GM23338 (cell line): ENCODE measurements at regions not wholly inside any gene's neighbourhood (a gene's known extent, or its start where the extent isn't known, plus 50 kb on each side); places are given as distances from the start of the nearest gene placed in this dataset.

ENCODE experiments used
- ATAC-seq: fragments of 200-7000 bp; cut with Tn5 transposase; 3 replicates; pipeline ENCODE4 v1.9.1; 2020
- DNase-seq: peaks from one replicate; pipeline ENCODE4 v3.0.0-alpha.2; 2015; ENCODE audit warnings: low spot score
- H2AFZ ChIP-seq: fragments of 200-600 bp; sonication (generic); 2 replicates; pipeline ENCODE4 v1.8.0; 2016; ENCODE audit warnings: antibody characterized with exemption, mild to moderate bottlenecking, moderate library complexity
- H3F3A ChIP-seq: fragments of 200-600 bp; sonication (generic); replicated peaks from 2 replicates; pipeline ENCODE4 v1.8.0; 2017; ENCODE audit warnings: antibody characterized with exemption, mixed run types, low read depth
- H3K27ac ChIP-seq: fragments of 200-600 bp; sonication (generic); 2 replicates; pipeline ENCODE4 v1.6.1; 2016; ENCODE audit warnings: low read depth
- H3K27me3 ChIP-seq: fragments of 200-600 bp; sonication (generic); 2 replicates; pipeline ENCODE4 v1.8.0; 2016; ENCODE audit warnings: mild to moderate bottlenecking, mixed run types, moderate library complexity; ENCODE audit not compliant: insufficient read depth
- H3K36me3 ChIP-seq: fragments of 200-600 bp; sonication (generic); 2 replicates; pipeline ENCODE4 v1.8.0; 2016; ENCODE audit warnings: mild to moderate bottlenecking; ENCODE audit not compliant: insufficient read depth
- H3K4me1 ChIP-seq: fragments of 200-600 bp; sonication (generic); 2 replicates; pipeline ENCODE4 v1.8.0; 2016; ENCODE audit warnings: mild to moderate bottlenecking, moderate library complexity; ENCODE audit not compliant: insufficient read depth
- H3K4me2 ChIP-seq: fragments of 200-600 bp; sonication (generic); 2 replicates; pipeline ENCODE4 v1.7.1; 2017; ENCODE audit warnings: mixed run types
- H3K4me3 ChIP-seq: fragments of 200-600 bp; sonication (generic); 2 replicates; pipeline ENCODE4 v1.6.1; 2016; ENCODE audit warnings: mixed run types
- H3K79me2 ChIP-seq: fragments of 200-600 bp; sonication (generic); replicated peaks from 2 replicates; pipeline ENCODE4 v1.8.0; 2017; ENCODE audit warnings: mild to moderate bottlenecking; ENCODE audit not compliant: insufficient read depth
- H3K9me2 ChIP-seq: fragments of 200-600 bp; sonication (generic); 2 replicates; pipeline ENCODE4 v1.8.0; 2017; ENCODE audit not compliant: insufficient read depth
- H4K20me1 ChIP-seq: fragments of 200-600 bp; sonication (generic); replicated peaks from 2 replicates; pipeline ENCODE4 v1.8.0; 2017; ENCODE audit warnings: mild to moderate bottlenecking; ENCODE audit not compliant: insufficient read depth
- H3K27ac Mint-ChIP-seq: 2 replicates; pipeline ENCODE4 v1.8.0; 2020; ENCODE audit warnings: inconsistent platforms, mild to moderate bottlenecking, moderate library complexity, mixed read lengths
- H3K27me3 Mint-ChIP-seq: 3 replicates; pipeline ENCODE4 v1.8.0; 2022; ENCODE audit warnings: low read depth, mild to moderate bottlenecking, moderate library complexity, mixed read lengths, inconsistent platforms; ENCODE audit not compliant: insufficient read depth, poor library complexity
- H3K36me3 Mint-ChIP-seq: 3 replicates; pipeline ENCODE4 v1.8.0; 2021; ENCODE audit warnings: low read depth, mild to moderate bottlenecking, inconsistent platforms, moderate library complexity, mixed read lengths
- H3K4me1 Mint-ChIP-seq: 3 replicates; pipeline ENCODE4 v1.8.0; 2020; ENCODE audit warnings: mild to moderate bottlenecking, inconsistent platforms, mixed read lengths
- H3K4me3 Mint-ChIP-seq: 3 replicates; pipeline ENCODE4 v1.8.0; 2021; ENCODE audit warnings: moderate library complexity, mild to moderate bottlenecking, inconsistent platforms, mixed read lengths
- H3K9me3 Mint-ChIP-seq: 3 replicates; pipeline ENCODE4 v1.8.0; 2020; ENCODE audit warnings: moderate library complexity, mild to moderate bottlenecking, inconsistent platforms, mixed read lengths
- CREB1 ChIP-seq: fragments of 250-450 bp; sonication (Bioruptor Pico); IDR thresholded peaks from 2 replicates; pipeline ENCODE4 v1.5.0; 2020; ENCODE audit warnings: low read depth, mild to moderate bottlenecking, moderate library complexity
- EZH2phosphoT487 ChIP-seq: fragments of 200-600 bp; sonication (generic); IDR thresholded peaks from one replicate; pipeline ENCODE4 v1.8.1; 2018; ENCODE audit warnings: antibody characterized with exemption; ENCODE audit not compliant: unreplicated experiment
- JUNB ChIP-seq: IDR thresholded peaks from one replicate; pipeline ENCODE4 v1.6.1; 2016; ENCODE audit warnings: antibody characterized with exemption; ENCODE audit not compliant: unreplicated experiment
- POLR2AphosphoS5 ChIP-seq: IDR thresholded peaks from 2 replicates; pipeline ENCODE4 v1.6.1; 2016; ENCODE audit warnings: antibody characterized with exemption, low read depth
- STAT1 ChIP-seq: IDR thresholded peaks from one replicate; pipeline ENCODE4 v1.6.1; 2016; ENCODE audit warnings: antibody characterized with exemption; ENCODE audit not compliant: unreplicated experiment
- ZNF114 ChIP-seq: fragments of 250-450 bp; sonication (Bioruptor Pico); IDR thresholded peaks from 2 replicates; pipeline ENCODE4 v1.5.0; 2020; ENCODE audit warnings: mild to moderate bottlenecking, moderate library complexity
- ZNF331 ChIP-seq: fragments of 250-450 bp; sonication (Bioruptor Pico); IDR thresholded peaks from 2 replicates; pipeline ENCODE4 v1.5.0; 2020; ENCODE audit warnings: low read depth, mild to moderate bottlenecking, moderate library complexity
- TF ChIP-seq, protein P1 (sequence below): IDR thresholded peaks from 2 replicates; pipeline ENCODE4 v1.6.1; 2016; ENCODE audit warnings: antibody characterized with exemption
- TF ChIP-seq, protein P2 (sequence below): IDR thresholded peaks from one replicate; pipeline ENCODE4 v1.6.1; 2018; ENCODE audit warnings: antibody characterized with exemption; ENCODE audit not compliant: unreplicated experiment
- TF ChIP-seq, protein P3 (sequence below), 2 experiments: fragments of 200-600 bp in 1 of 2; sonication (generic) in 1 of 2; conservative IDR thresholded peaks; 2 replicates each; pipeline versions ENCODE4 v1.5.1 to v1.6.1; 2016 to 2017; ENCODE audit warnings: antibody characterized with exemption in 2 of 2, low read depth in 2 of 2, mild to moderate bottlenecking in 2 of 2, moderate library complexity in 1 of 2
- TF ChIP-seq, protein P4 (sequence below): fragments of 250-450 bp; sonication (Bioruptor Pico); IDR thresholded peaks from 2 replicates; pipeline ENCODE4 v1.5.0; 2020; ENCODE audit warnings: mild to moderate bottlenecking, moderate library complexity

DNA sequence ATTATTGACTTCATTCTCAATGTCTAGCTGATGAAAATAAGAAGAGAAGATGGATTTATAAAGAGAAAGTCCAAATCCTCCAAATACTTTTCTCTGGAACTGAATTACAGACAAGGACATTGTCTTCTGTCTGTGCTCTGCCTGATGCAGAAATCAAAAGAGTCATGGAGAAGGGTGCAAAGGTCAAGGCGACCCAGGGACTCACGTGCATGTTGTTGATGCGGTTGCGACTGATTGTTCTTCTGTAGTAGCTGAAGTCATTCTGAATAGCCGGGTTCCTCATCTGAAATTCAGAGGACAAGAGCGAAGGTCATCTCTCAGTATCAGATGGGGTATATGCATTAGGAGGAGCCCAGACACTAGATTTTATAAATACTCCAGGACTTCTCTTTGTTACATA lies 104.4 kb downstream of the CYRIA start:
- Histone ChIP-seq H3F3A (no peaks in the 10 kb centered on the region), H3K4me1 (no peaks in the 10 kb centered on the region), H3K27me3 (no peaks in the 10 kb centered on the region), H3K27ac (no peak overlapping the region), H3K79me2 (no peaks in the 10 kb centered on the region), H2AFZ (no peak overlapping the region), H3K4me2 (no peak overlapping the region), H3K36me3 (no peaks in the 10 kb centered on the region), H3K4me3 (no peak overlapping the region), H4K20me1 (no peaks in the 10 kb centered on the region), H3K9me2 (peaks cover 5% of the 10 kb centered on the region; the same call in 1 of the 2 replicates)
- TF ChIP-seq, protein P1, sequence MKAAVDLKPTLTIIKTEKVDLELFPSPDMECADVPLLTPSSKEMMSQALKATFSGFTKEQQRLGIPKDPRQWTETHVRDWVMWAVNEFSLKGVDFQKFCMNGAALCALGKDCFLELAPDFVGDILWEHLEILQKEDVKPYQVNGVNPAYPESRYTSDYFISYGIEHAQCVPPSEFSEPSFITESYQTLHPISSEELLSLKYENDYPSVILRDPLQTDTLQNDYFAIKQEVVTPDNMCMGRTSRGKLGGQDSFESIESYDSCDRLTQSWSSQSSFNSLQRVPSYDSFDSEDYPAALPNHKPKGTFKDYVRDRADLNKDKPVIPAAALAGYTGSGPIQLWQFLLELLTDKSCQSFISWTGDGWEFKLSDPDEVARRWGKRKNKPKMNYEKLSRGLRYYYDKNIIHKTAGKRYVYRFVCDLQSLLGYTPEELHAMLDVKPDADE: no peak
- TF ChIP-seq, protein P2, sequence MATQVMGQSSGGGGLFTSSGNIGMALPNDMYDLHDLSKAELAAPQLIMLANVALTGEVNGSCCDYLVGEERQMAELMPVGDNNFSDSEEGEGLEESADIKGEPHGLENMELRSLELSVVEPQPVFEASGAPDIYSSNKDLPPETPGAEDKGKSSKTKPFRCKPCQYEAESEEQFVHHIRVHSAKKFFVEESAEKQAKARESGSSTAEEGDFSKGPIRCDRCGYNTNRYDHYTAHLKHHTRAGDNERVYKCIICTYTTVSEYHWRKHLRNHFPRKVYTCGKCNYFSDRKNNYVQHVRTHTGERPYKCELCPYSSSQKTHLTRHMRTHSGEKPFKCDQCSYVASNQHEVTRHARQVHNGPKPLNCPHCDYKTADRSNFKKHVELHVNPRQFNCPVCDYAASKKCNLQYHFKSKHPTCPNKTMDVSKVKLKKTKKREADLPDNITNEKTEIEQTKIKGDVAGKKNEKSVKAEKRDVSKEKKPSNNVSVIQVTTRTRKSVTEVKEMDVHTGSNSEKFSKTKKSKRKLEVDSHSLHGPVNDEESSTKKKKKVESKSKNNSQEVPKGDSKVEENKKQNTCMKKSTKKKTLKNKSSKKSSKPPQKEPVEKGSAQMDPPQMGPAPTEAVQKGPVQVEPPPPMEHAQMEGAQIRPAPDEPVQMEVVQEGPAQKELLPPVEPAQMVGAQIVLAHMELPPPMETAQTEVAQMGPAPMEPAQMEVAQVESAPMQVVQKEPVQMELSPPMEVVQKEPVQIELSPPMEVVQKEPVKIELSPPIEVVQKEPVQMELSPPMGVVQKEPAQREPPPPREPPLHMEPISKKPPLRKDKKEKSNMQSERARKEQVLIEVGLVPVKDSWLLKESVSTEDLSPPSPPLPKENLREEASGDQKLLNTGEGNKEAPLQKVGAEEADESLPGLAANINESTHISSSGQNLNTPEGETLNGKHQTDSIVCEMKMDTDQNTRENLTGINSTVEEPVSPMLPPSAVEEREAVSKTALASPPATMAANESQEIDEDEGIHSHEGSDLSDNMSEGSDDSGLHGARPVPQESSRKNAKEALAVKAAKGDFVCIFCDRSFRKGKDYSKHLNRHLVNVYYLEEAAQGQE: no peak
- TF ChIP-seq EZH2phosphoT487 (no peak), CREB1 (no peak), ZNF331 (CRISPR knock-in tag) (no peak), POLR2AphosphoS5 (no peak), ZNF114 (no peak), STAT1 (no peak), JUNB (no peak)
- TF ChIP-seq, protein P3, sequence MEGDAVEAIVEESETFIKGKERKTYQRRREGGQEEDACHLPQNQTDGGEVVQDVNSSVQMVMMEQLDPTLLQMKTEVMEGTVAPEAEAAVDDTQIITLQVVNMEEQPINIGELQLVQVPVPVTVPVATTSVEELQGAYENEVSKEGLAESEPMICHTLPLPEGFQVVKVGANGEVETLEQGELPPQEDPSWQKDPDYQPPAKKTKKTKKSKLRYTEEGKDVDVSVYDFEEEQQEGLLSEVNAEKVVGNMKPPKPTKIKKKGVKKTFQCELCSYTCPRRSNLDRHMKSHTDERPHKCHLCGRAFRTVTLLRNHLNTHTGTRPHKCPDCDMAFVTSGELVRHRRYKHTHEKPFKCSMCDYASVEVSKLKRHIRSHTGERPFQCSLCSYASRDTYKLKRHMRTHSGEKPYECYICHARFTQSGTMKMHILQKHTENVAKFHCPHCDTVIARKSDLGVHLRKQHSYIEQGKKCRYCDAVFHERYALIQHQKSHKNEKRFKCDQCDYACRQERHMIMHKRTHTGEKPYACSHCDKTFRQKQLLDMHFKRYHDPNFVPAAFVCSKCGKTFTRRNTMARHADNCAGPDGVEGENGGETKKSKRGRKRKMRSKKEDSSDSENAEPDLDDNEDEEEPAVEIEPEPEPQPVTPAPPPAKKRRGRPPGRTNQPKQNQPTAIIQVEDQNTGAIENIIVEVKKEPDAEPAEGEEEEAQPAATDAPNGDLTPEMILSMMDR (conservative IDR thresholded peaks at IDR 0.05; ENCODE audit: low read depth in 2 of 2): no peak
- TF ChIP-seq, protein P4, sequence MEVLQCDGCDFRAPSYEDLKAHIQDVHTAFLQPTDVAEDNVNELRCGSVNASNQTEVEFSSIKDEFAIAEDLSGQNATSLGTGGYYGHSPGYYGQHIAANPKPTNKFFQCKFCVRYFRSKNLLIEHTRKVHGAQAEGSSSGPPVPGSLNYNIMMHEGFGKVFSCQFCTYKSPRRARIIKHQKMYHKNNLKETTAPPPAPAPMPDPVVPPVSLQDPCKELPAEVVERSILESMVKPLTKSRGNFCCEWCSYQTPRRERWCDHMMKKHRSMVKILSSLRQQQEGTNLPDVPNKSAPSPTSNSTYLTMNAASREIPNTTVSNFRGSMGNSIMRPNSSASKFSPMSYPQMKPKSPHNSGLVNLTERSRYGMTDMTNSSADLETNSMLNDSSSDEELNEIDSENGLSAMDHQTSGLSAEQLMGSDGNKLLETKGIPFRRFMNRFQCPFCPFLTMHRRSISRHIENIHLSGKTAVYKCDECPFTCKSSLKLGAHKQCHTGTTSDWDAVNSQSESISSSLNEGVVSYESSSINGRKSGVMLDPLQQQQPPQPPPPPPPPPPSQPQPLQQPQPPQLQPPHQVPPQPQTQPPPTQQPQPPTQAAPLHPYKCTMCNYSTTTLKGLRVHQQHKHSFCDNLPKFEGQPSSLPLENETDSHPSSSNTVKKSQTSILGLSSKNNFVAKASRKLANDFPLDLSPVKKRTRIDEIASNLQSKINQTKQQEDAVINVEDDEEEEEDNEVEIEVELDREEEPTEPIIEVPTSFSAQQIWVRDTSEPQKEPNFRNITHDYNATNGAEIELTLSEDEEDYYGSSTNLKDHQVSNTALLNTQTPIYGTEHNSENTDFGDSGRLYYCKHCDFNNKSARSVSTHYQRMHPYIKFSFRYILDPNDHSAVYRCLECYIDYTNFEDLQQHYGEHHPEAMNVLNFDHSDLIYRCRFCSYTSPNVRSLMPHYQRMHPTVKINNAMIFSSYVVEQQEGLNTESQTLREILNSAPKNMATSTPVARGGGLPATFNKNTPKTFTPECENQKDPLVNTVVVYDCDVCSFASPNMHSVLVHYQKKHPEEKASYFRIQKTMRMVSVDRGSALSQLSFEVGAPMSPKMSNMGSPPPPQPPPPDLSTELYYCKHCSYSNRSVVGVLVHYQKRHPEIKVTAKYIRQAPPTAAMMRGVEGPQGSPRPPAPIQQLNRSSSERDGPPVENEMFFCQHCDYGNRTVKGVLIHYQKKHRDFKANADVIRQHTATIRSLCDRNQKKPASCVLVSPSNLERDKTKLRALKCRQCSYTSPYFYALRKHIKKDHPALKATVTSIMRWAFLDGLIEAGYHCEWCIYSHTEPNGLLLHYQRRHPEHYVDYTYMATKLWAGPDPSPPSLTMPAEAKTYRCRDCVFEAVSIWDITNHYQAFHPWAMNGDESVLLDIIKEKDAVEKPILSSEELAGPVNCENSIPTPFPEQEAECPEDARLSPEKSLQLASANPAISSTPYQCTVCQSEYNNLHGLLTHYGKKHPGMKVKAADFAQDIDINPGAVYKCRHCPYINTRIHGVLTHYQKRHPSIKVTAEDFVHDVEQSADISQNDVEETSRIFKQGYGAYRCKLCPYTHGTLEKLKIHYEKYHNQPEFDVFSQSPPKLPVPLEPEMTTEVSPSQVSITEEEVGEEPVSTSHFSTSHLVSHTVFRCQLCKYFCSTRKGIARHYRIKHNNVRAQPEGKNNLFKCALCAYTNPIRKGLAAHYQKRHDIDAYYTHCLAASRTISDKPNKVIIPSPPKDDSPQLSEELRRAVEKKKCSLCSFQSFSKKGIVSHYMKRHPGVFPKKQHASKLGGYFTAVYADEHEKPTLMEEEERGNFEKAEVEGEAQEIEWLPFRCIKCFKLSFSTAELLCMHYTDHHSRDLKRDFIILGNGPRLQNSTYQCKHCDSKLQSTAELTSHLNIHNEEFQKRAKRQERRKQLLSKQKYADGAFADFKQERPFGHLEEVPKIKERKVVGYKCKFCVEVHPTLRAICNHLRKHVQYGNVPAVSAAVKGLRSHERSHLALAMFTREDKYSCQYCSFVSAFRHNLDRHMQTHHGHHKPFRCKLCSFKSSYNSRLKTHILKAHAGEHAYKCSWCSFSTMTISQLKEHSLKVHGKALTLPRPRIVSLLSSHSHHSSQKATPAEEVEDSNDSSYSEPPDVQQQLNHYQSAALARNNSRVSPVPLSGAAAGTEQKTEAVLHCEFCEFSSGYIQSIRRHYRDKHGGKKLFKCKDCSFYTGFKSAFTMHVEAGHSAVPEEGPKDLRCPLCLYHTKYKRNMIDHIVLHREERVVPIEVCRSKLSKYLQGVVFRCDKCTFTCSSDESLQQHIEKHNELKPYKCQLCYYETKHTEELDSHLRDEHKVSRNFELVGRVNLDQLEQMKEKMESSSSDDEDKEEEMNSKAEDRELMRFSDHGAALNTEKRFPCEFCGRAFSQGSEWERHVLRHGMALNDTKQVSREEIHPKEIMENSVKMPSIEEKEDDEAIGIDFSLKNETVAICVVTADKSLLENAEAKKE: no peak
- Mint-ChIP-seq H3K9me3 (no peaks in the 10 kb centered on the region), H3K4me3 (no peak overlapping the region), H3K4me1 (peaks cover 5% of the 10 kb centered on the region; the same call in 2 of the 3 replicates), H3K27me3 (peaks cover 2% of the 10 kb centered on the region), H3K36me3 (no peaks in the 10 kb centered on the region), H3K27ac (no peak overlapping the region)
- ATAC-seq: no peak
- DNase-seq: no peak
